ENCODE measurements at regions not wholly inside any gene's neighbourhood (a gene's known extent, or its start where the extent isn't known, plus 50 kb on each side); places are given as distances from the start of the nearest gene placed in this dataset.

DNA sequence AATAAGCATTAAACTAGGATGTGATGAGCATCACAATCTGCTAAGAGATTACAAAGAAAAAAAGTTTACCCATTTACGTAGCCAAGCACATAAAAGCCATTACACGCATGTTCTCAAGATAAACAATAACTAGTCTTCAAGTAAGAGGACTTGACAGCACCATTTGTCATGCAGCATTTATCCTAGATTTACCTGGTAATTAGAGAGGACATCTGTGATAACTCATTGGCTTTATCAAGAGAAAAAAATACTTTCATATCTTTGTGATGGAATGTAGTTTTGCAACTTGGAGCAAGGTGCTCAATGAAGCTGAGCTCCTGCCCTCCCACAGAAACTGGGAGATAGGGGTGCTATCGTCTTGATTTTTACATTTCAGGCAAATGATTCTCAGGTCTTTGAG lies 1023.7 kb downstream of the FSCB start (continued):
- TF ChIP-seq, protein P1, sequence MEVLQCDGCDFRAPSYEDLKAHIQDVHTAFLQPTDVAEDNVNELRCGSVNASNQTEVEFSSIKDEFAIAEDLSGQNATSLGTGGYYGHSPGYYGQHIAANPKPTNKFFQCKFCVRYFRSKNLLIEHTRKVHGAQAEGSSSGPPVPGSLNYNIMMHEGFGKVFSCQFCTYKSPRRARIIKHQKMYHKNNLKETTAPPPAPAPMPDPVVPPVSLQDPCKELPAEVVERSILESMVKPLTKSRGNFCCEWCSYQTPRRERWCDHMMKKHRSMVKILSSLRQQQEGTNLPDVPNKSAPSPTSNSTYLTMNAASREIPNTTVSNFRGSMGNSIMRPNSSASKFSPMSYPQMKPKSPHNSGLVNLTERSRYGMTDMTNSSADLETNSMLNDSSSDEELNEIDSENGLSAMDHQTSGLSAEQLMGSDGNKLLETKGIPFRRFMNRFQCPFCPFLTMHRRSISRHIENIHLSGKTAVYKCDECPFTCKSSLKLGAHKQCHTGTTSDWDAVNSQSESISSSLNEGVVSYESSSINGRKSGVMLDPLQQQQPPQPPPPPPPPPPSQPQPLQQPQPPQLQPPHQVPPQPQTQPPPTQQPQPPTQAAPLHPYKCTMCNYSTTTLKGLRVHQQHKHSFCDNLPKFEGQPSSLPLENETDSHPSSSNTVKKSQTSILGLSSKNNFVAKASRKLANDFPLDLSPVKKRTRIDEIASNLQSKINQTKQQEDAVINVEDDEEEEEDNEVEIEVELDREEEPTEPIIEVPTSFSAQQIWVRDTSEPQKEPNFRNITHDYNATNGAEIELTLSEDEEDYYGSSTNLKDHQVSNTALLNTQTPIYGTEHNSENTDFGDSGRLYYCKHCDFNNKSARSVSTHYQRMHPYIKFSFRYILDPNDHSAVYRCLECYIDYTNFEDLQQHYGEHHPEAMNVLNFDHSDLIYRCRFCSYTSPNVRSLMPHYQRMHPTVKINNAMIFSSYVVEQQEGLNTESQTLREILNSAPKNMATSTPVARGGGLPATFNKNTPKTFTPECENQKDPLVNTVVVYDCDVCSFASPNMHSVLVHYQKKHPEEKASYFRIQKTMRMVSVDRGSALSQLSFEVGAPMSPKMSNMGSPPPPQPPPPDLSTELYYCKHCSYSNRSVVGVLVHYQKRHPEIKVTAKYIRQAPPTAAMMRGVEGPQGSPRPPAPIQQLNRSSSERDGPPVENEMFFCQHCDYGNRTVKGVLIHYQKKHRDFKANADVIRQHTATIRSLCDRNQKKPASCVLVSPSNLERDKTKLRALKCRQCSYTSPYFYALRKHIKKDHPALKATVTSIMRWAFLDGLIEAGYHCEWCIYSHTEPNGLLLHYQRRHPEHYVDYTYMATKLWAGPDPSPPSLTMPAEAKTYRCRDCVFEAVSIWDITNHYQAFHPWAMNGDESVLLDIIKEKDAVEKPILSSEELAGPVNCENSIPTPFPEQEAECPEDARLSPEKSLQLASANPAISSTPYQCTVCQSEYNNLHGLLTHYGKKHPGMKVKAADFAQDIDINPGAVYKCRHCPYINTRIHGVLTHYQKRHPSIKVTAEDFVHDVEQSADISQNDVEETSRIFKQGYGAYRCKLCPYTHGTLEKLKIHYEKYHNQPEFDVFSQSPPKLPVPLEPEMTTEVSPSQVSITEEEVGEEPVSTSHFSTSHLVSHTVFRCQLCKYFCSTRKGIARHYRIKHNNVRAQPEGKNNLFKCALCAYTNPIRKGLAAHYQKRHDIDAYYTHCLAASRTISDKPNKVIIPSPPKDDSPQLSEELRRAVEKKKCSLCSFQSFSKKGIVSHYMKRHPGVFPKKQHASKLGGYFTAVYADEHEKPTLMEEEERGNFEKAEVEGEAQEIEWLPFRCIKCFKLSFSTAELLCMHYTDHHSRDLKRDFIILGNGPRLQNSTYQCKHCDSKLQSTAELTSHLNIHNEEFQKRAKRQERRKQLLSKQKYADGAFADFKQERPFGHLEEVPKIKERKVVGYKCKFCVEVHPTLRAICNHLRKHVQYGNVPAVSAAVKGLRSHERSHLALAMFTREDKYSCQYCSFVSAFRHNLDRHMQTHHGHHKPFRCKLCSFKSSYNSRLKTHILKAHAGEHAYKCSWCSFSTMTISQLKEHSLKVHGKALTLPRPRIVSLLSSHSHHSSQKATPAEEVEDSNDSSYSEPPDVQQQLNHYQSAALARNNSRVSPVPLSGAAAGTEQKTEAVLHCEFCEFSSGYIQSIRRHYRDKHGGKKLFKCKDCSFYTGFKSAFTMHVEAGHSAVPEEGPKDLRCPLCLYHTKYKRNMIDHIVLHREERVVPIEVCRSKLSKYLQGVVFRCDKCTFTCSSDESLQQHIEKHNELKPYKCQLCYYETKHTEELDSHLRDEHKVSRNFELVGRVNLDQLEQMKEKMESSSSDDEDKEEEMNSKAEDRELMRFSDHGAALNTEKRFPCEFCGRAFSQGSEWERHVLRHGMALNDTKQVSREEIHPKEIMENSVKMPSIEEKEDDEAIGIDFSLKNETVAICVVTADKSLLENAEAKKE (CRISPR knock-in tag; IDR thresholded peaks at IDR 0.05), result no peak
- TF ChIP-seq, protein P2, sequence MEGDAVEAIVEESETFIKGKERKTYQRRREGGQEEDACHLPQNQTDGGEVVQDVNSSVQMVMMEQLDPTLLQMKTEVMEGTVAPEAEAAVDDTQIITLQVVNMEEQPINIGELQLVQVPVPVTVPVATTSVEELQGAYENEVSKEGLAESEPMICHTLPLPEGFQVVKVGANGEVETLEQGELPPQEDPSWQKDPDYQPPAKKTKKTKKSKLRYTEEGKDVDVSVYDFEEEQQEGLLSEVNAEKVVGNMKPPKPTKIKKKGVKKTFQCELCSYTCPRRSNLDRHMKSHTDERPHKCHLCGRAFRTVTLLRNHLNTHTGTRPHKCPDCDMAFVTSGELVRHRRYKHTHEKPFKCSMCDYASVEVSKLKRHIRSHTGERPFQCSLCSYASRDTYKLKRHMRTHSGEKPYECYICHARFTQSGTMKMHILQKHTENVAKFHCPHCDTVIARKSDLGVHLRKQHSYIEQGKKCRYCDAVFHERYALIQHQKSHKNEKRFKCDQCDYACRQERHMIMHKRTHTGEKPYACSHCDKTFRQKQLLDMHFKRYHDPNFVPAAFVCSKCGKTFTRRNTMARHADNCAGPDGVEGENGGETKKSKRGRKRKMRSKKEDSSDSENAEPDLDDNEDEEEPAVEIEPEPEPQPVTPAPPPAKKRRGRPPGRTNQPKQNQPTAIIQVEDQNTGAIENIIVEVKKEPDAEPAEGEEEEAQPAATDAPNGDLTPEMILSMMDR (conservative IDR thresholded peaks at IDR 0.05; ENCODE audit: low read depth in 2 of 2), result no peak

DNA sequence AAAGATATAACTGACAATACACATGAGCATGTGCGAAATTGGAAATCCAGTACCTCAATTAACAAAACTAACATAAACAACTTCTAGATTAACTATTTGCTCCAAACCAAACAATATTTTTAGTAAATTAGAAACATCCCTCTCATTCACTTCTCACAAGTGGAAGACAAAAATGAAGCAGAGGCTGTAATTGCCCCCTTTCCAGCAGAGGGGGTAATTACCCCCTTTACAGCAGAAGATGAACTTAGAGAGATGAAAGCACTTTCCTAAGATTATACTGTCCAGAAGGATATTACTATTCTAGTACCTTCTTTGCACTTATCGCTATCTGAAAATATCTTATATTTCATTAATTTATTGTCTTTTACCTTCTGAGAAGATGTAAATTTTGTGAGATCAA lies 1025.2 kb downstream of the FSCB start:
- no peaks in the 10 kb centered on the region for H3F3A ChIP-seq (replicated peaks; ENCODE audit: low read depth)
- Mint-ChIP-seq H3K4me1 (peaks cover 6% of the 10 kb centered on the region; the same call in 2 of the 3 replicates), H3K4me3 (no peak overlapping the region), H3K27me3 (ENCODE audit: insufficient read depth, low read depth, poor library complexity) (no peaks in the 10 kb centered on the region), H3K27ac (no peak overlapping the region), H3K9me3 (no peaks in the 10 kb centered on the region), H3K36me3 (ENCODE audit: low read depth) (no peaks in the 10 kb centered on the region)
- no peak overlapping the region for H3K27ac ChIP-seq (ENCODE audit: low read depth)
- H3K9me2 ChIP-seq (ENCODE audit: insufficient read depth), result no peaks in the 10 kb centered on the region
- no peak overlapping the region for H2AFZ ChIP-seq
- peaks cover 8% of the 10 kb centered on the region; the same call in 1 of the 2 replicates for H3K4me1 ChIP-seq (ENCODE audit: insufficient read depth)
- H3K27me3 ChIP-seq (ENCODE audit: insufficient read depth), result no peaks in the 10 kb centered on the region
- no peak overlapping the region for H3K4me2 ChIP-seq
- H3K36me3 ChIP-seq (ENCODE audit: insufficient read depth), result no peaks in the 10 kb centered on the region
- H3K79me2 ChIP-seq (replicated peaks; ENCODE audit: insufficient read depth), result no peaks in the 10 kb centered on the region
- DNase-seq (ENCODE audit: low spot score) (peak; percentile 14), ATAC-seq (no peak)
- H3K4me3 ChIP-seq, result no peak overlapping the region
- H4K20me1 ChIP-seq (replicated peaks; ENCODE audit: insufficient read depth), result no peaks in the 10 kb centered on the region
- TF ChIP-seq EZH2 (IDR thresholded peaks at IDR 0.05; ENCODE audit: low read depth, unreplicated experiment) (no peak), EZH2phosphoT487 (IDR thresholded peaks at IDR 0.05; ENCODE audit: unreplicated experiment) (no peak), NANOG (IDR thresholded peaks at IDR 0.05; ENCODE audit: borderline replicate concordance) (no peak), JUNB (IDR thresholded peaks at IDR 0.05; ENCODE audit: unreplicated experiment) (no peak), ZNF331 (CRISPR knock-in tag; IDR thresholded peaks at IDR 0.05; ENCODE audit: low read depth) (no peak), ZNF114 (CRISPR knock-in tag; IDR thresholded peaks at IDR 0.05) (no peak)
- TF ChIP-seq, protein P3, sequence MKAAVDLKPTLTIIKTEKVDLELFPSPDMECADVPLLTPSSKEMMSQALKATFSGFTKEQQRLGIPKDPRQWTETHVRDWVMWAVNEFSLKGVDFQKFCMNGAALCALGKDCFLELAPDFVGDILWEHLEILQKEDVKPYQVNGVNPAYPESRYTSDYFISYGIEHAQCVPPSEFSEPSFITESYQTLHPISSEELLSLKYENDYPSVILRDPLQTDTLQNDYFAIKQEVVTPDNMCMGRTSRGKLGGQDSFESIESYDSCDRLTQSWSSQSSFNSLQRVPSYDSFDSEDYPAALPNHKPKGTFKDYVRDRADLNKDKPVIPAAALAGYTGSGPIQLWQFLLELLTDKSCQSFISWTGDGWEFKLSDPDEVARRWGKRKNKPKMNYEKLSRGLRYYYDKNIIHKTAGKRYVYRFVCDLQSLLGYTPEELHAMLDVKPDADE (IDR thresholded peaks at IDR 0.05), result no peak
- TF ChIP-seq, protein P2 (conservative IDR thresholded peaks at IDR 0.05; ENCODE audit: low read depth in 2 of 2), result peak; percentile 54 to 55

Data from GM23338 (cell line).